ENCODE measurements at regions not wholly inside any gene's neighbourhood (a gene's known extent, or its start where the extent isn't known, plus 50 kb on each side); places are given as distances from the start of the nearest gene placed in this dataset.

DNA sequence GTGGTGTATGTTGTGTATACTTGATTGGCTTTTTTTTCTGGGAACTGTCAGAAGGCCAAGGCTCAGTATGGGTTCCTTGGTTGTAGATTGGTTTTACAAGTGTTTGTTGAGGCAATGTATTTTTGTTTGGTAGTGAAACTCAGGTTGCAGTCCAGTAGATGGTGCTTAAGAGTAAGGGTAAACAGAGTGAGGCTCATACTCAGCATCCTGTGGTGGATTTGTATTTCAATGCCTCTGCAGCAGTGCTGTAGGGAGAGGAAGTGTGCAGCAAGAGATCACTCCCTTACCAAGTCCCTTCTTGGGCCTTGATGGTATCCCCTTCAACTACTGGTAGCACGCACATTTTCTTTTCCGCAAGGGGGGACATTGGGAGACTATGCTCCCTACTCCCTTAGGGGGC lies 428.5 kb upstream of the CNTN3 start:
- Mint-ChIP-seq H3K27ac (no peak overlapping the region; the same call in 1 of the 2 replicates), H3K4me1 (peaks cover 20% of the 10 kb centered on the region), H3K4me3 (no peak overlapping the region), H3K27me3 (ENCODE audit: low read depth) (no peaks in the 10 kb centered on the region), H3K9me3 (peaks cover 13% of the 10 kb centered on the region), H3K36me3 (no peaks in the 10 kb centered on the region; the same call in none of the 2 replicates)
- ATAC-seq (peak; percentile 99), DNase-seq (ENCODE audit: low spot score) (peak; percentile 14)
- POLR2A ChIA-PET, result no interaction called here
- CTCF ChIA-PET, result interaction anchor here (0.6 to 1.3 kb wide), 4 partner anchors 129 to 379 kb away, joined by 3 to 6 read pairs (median 4); no protein-coding TSS in a partner anchor
- TF ChIP-seq ZNF416 (CRISPR knock-in tag; IDR thresholded peaks at IDR 0.05) (no peak), RORB (CRISPR knock-in tag; IDR thresholded peaks at IDR 0.05) (no peak), KAT7 (CRISPR knock-in tag; IDR thresholded peaks at IDR 0.05; ENCODE audit: borderline replicate concordance) (no peak), CREM (CRISPR knock-in tag; IDR thresholded peaks at IDR 0.05) (no peak), FOXP1 (CRISPR knock-in tag; IDR thresholded peaks at IDR 0.05; ENCODE audit: borderline replicate concordance) (no peak), ZBTB21 (CRISPR knock-in tag; IDR thresholded peaks at IDR 0.05; ENCODE audit: borderline replicate concordance) (no peak), TCF7 (CRISPR knock-in tag; IDR thresholded peaks at IDR 0.05; ENCODE audit: low read depth) (no peak), ZNF232 (CRISPR knock-in tag; IDR thresholded peaks at IDR 0.05) (no peak), ZNF423 (CRISPR knock-in tag; IDR thresholded peaks at IDR 0.05) (no peak)
- TF ChIP-seq, protein P1, sequence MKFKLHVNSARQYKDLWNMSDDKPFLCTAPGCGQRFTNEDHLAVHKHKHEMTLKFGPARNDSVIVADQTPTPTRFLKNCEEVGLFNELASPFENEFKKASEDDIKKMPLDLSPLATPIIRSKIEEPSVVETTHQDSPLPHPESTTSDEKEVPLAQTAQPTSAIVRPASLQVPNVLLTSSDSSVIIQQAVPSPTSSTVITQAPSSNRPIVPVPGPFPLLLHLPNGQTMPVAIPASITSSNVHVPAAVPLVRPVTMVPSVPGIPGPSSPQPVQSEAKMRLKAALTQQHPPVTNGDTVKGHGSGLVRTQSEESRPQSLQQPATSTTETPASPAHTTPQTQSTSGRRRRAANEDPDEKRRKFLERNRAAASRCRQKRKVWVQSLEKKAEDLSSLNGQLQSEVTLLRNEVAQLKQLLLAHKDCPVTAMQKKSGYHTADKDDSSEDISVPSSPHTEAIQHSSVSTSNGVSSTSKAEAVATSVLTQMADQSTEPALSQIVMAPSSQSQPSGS (CRISPR knock-in tag; IDR thresholded peaks at IDR 0.05; ENCODE audit: borderline replicate concordance, low read depth), result no peak
- TF ChIP-seq, protein P2, sequence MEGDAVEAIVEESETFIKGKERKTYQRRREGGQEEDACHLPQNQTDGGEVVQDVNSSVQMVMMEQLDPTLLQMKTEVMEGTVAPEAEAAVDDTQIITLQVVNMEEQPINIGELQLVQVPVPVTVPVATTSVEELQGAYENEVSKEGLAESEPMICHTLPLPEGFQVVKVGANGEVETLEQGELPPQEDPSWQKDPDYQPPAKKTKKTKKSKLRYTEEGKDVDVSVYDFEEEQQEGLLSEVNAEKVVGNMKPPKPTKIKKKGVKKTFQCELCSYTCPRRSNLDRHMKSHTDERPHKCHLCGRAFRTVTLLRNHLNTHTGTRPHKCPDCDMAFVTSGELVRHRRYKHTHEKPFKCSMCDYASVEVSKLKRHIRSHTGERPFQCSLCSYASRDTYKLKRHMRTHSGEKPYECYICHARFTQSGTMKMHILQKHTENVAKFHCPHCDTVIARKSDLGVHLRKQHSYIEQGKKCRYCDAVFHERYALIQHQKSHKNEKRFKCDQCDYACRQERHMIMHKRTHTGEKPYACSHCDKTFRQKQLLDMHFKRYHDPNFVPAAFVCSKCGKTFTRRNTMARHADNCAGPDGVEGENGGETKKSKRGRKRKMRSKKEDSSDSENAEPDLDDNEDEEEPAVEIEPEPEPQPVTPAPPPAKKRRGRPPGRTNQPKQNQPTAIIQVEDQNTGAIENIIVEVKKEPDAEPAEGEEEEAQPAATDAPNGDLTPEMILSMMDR (IDR thresholded peaks at IDR 0.05), result no peak
- TF ChIP-seq, protein P3, sequence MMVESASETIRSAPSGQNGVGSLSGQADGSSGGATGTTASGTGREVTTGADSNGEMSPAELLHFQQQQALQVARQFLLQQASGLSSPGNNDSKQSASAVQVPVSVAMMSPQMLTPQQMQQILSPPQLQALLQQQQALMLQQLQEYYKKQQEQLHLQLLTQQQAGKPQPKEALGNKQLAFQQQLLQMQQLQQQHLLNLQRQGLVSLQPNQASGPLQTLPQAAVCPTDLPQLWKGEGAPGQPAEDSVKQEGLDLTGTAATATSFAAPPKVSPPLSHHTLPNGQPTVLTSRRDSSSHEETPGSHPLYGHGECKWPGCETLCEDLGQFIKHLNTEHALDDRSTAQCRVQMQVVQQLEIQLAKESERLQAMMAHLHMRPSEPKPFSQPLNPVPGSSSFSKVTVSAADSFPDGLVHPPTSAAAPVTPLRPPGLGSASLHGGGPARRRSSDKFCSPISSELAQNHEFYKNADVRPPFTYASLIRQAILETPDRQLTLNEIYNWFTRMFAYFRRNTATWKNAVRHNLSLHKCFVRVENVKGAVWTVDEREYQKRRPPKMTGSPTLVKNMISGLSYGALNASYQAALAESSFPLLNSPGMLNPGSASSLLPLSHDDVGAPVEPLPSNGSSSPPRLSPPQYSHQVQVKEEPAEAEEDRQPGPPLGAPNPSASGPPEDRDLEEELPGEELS (CRISPR knock-in tag; IDR thresholded peaks at IDR 0.05), result no peak
- TF ChIP-seq, protein P4, sequence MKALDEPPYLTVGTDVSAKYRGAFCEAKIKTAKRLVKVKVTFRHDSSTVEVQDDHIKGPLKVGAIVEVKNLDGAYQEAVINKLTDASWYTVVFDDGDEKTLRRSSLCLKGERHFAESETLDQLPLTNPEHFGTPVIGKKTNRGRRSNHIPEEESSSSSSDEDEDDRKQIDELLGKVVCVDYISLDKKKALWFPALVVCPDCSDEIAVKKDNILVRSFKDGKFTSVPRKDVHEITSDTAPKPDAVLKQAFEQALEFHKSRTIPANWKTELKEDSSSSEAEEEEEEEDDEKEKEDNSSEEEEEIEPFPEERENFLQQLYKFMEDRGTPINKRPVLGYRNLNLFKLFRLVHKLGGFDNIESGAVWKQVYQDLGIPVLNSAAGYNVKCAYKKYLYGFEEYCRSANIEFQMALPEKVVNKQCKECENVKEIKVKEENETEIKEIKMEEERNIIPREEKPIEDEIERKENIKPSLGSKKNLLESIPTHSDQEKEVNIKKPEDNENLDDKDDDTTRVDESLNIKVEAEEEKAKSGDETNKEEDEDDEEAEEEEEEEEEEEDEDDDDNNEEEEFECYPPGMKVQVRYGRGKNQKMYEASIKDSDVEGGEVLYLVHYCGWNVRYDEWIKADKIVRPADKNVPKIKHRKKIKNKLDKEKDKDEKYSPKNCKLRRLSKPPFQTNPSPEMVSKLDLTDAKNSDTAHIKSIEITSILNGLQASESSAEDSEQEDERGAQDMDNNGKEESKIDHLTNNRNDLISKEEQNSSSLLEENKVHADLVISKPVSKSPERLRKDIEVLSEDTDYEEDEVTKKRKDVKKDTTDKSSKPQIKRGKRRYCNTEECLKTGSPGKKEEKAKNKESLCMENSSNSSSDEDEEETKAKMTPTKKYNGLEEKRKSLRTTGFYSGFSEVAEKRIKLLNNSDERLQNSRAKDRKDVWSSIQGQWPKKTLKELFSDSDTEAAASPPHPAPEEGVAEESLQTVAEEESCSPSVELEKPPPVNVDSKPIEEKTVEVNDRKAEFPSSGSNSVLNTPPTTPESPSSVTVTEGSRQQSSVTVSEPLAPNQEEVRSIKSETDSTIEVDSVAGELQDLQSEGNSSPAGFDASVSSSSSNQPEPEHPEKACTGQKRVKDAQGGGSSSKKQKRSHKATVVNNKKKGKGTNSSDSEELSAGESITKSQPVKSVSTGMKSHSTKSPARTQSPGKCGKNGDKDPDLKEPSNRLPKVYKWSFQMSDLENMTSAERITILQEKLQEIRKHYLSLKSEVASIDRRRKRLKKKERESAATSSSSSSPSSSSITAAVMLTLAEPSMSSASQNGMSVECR (CRISPR knock-in tag; IDR thresholded peaks at IDR 0.05; ENCODE audit: borderline replicate concordance), result no peak
- TF ChIP-seq, protein P5, sequence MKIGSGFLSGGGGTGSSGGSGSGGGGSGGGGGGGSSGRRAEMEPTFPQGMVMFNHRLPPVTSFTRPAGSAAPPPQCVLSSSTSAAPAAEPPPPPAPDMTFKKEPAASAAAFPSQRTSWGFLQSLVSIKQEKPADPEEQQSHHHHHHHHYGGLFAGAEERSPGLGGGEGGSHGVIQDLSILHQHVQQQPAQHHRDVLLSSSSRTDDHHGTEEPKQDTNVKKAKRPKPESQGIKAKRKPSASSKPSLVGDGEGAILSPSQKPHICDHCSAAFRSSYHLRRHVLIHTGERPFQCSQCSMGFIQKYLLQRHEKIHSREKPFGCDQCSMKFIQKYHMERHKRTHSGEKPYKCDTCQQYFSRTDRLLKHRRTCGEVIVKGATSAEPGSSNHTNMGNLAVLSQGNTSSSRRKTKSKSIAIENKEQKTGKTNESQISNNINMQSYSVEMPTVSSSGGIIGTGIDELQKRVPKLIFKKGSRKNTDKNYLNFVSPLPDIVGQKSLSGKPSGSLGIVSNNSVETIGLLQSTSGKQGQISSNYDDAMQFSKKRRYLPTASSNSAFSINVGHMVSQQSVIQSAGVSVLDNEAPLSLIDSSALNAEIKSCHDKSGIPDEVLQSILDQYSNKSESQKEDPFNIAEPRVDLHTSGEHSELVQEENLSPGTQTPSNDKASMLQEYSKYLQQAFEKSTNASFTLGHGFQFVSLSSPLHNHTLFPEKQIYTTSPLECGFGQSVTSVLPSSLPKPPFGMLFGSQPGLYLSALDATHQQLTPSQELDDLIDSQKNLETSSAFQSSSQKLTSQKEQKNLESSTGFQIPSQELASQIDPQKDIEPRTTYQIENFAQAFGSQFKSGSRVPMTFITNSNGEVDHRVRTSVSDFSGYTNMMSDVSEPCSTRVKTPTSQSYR (CRISPR knock-in tag; IDR thresholded peaks at IDR 0.05), result no peak
- TF ChIP-seq, protein P6, sequence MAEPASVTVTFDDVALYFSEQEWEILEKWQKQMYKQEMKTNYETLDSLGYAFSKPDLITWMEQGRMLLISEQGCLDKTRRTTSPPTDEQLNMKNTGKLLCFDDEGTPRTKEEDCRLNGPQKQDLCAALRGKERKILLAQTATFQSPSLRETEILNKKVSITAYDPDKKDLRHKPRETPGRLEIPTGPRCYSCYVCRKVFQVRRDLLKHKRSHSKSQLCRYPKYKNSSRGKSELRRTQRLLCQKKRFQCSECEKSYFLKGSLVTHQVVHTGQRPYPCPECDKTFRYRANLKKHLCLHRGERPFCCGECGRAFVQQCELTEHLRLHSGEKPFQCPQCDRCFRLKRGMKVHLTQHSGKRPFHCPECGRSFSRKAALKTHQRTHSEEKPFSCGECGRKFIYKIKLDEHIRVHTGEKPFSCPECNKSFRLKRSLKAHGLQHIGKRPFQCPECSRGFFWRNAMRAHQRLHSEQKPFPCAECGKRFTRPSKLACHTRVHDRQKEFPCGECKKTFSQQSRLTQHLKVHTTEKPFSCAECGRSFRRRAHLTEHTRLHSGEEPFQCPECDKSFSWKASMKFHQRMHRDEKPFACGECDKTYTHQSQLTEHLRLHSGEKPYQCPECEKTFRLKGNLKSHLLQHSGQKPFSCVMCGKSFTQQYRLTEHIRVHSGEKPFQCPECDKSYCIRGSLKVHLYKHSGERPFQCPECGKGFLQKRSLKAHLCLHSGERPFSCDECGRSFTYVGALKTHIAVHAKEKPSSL (CRISPR knock-in tag; conservative IDR thresholded peaks at IDR 0.05), result no peak
- TF ChIP-seq, protein P7, sequence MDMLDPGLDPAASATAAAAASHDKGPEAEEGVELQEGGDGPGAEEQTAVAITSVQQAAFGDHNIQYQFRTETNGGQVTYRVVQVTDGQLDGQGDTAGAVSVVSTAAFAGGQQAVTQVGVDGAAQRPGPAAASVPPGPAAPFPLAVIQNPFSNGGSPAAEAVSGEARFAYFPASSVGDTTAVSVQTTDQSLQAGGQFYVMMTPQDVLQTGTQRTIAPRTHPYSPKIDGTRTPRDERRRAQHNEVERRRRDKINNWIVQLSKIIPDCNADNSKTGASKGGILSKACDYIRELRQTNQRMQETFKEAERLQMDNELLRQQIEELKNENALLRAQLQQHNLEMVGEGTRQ (CRISPR knock-in tag; IDR thresholded peaks at IDR 0.05), result no peak
- TF ChIP-seq, protein P8, sequence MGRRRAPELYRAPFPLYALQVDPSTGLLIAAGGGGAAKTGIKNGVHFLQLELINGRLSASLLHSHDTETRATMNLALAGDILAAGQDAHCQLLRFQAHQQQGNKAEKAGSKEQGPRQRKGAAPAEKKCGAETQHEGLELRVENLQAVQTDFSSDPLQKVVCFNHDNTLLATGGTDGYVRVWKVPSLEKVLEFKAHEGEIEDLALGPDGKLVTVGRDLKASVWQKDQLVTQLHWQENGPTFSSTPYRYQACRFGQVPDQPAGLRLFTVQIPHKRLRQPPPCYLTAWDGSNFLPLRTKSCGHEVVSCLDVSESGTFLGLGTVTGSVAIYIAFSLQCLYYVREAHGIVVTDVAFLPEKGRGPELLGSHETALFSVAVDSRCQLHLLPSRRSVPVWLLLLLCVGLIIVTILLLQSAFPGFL (CRISPR knock-in tag; IDR thresholded peaks at IDR 0.05; ENCODE audit: borderline replicate concordance), result no peak
- TF ChIP-seq, protein P9, sequence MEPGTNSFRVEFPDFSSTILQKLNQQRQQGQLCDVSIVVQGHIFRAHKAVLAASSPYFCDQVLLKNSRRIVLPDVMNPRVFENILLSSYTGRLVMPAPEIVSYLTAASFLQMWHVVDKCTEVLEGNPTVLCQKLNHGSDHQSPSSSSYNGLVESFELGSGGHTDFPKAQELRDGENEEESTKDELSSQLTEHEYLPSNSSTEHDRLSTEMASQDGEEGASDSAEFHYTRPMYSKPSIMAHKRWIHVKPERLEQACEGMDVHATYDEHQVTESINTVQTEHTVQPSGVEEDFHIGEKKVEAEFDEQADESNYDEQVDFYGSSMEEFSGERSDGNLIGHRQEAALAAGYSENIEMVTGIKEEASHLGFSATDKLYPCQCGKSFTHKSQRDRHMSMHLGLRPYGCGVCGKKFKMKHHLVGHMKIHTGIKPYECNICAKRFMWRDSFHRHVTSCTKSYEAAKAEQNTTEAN (CRISPR knock-in tag; IDR thresholded peaks at IDR 0.05), result no peak

All from WTC11 (cell line).